ENCODE measurements at regions not wholly inside any gene's neighbourhood (a gene's known extent, or its start where the extent isn't known, plus 50 kb on each side); places are given as distances from the start of the nearest gene placed in this dataset.

DNA sequence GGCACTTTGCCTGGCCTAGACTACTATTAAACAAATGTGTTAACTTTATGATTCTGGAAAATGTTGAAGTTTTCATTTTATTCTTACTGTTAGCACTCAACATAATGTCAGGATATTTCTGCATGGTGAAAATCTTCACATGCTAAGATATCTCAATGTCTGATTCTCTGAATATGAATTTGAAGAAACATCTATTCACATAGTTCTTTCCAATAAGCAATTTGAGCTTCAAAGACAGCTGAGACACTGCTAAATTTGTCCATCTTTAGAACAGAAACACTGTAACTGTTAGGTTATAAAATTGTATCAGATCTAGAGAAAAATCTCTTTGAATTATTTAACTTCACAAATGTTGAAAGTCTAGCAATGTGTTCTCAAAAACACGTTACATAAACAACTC is 970.2 kb downstream of the PLOD2 start:
- H3K36me3 Mint-ChIP-seq (ENCODE audit: low read depth): no peaks in the 10 kb centered on the region
- POLR2A ChIA-PET: no interaction called here

GRCh38 chr3:145191543-145191942 is 969.4 kb downstream of the PLOD2 start:
- Histone ChIP-seq H3K9me3 (ENCODE audit: control insufficient read depth in 1 of 2, insufficient read depth in 1 of 2, low read length in 2 of 2) (peaks cover 0 to 4% of the 10 kb centered on the region in 2 experiments), H3K27me3 (ENCODE audit: control insufficient read depth in 1 of 2, insufficient read depth in 2 of 2, low read length in 2 of 2) (no peaks in the 10 kb centered on the region), H3K36me3 (ENCODE audit: insufficient read depth, low read length) (no peaks in the 10 kb centered on the region), H3K27ac (ENCODE audit: low read depth in 1 of 2, low read length in 2 of 2) (no peak overlapping the region), H3K4me3 (ENCODE audit: low read length) (no peak overlapping the region), H3K4me1 (ENCODE audit: insufficient read depth, low read length) (no peaks in the 10 kb centered on the region)
- H3K36me3 Mint-ChIP-seq (ENCODE audit: low read depth): no peaks in the 10 kb centered on the region
- ChIA-PET CTCF (no interaction called here), POLR2A (no interaction called here)
- no peak overlapping the region for H3K27ac Mint-ChIP-seq
- ATAC-seq (ENCODE audit: poor library complexity) (no peak), DNase-seq (no peak)
- no peaks in the 10 kb centered on the region for H3K9me3 Mint-ChIP-seq
- H3K27me3 Mint-ChIP-seq: no peaks in the 10 kb centered on the region
- H3K4me1 Mint-ChIP-seq (ENCODE audit: low read depth): no peaks in the 10 kb centered on the region
- intact Hi-C loops (cut with DNase I, micrococcal nuclease): no loop called here
- TF ChIP-seq CTCF (IDR thresholded peaks at IDR 0.05): no peak
- no peak overlapping the region for H3K4me3 Mint-ChIP-seq

More for the DNA sequence above, 970.2 kb downstream of the PLOD2 start:
- H3K27me3 Mint-ChIP-seq: no peaks in the 10 kb centered on the region
- Histone ChIP-seq H3K4me3 (ENCODE audit: low read length) (no peak overlapping the region), H3K27me3 (ENCODE audit: control insufficient read depth in 1 of 2, insufficient read depth in 2 of 2, low read length in 2 of 2) (no peaks in the 10 kb centered on the region), H3K36me3 (ENCODE audit: insufficient read depth, low read length) (no peaks in the 10 kb centered on the region), H3K27ac (ENCODE audit: low read depth in 1 of 2, low read length in 2 of 2) (no peak overlapping the region), H3K9me3 (ENCODE audit: control insufficient read depth in 1 of 2, insufficient read depth in 1 of 2, low read length in 2 of 2) (peaks cover 0 to 4% of the 10 kb centered on the region in 2 experiments), H3K4me1 (ENCODE audit: insufficient read depth, low read length) (no peaks in the 10 kb centered on the region)
- H3K4me3 Mint-ChIP-seq: no peak overlapping the region
- no peaks in the 10 kb centered on the region for H3K9me3 Mint-ChIP-seq
- no peak for ATAC-seq (ENCODE audit: poor library complexity)
- CTCF ChIA-PET: no interaction called here
- TF ChIP-seq CTCF (IDR thresholded peaks at IDR 0.05): no peak
- no peak overlapping the region for H3K27ac Mint-ChIP-seq
- DNase-seq: no peak
- no peaks in the 10 kb centered on the region for H3K4me1 Mint-ChIP-seq (ENCODE audit: low read depth)
- intact Hi-C loops (cut with DNase I, micrococcal nuclease): no loop called here

DNA sequence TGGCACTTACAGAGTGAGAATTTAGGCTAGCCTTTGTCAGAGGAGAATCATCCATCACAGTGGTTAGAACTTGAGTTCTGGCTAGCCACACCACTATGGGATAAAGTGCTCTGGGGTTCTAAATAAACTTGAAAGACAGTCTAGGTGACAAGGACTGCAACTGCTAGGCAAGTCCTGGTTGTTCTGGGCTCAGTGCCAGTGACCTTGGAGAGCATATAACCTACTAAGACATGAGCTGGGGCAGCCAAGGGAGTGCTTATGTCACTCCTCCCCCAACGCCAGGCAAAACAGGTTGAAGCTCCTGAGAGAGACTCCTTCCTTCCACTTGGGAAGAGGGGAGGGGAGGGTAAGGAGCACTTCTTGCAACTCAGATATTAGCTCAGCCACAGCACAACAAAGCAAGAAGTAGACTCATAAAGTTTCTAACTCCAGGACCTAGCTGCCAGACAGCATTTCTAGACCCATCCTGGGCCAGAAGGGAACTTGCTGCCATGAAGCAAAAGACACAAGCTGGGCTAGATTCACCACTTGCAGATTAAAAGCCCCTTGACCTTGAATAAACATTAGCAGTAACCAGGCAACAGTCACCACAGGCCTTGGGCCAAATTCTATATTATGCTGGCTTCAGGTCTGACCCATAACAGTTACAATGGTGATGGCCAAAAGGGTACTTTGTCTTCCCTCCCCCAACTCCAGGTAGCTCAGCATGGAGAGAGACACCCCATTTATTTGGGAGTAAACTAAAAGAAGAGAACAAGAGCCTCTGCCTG is 963.7 kb downstream of the PLOD2 start:
- no peaks in the 10 kb centered on the region for H3K4me1 Mint-ChIP-seq (ENCODE audit: low read depth)
- Histone ChIP-seq H3K27ac (ENCODE audit: low read depth in 1 of 2, low read length in 2 of 2) (no peak overlapping the region), H3K27me3 (ENCODE audit: control insufficient read depth in 1 of 2, insufficient read depth in 2 of 2, low read length in 2 of 2) (no peaks in the 10 kb centered on the region), H3K9me3 (ENCODE audit: control insufficient read depth in 1 of 2, insufficient read depth in 1 of 2, low read length in 2 of 2) (peaks cover 0 to 4% of the 10 kb centered on the region in 2 experiments), H3K4me3 (ENCODE audit: low read length) (no peak overlapping the region), H3K36me3 (ENCODE audit: insufficient read depth, low read length) (no peaks in the 10 kb centered on the region), H3K4me1 (ENCODE audit: insufficient read depth, low read length) (no peaks in the 10 kb centered on the region)
- H3K9me3 Mint-ChIP-seq: peaks cover 7% of the 10 kb centered on the region
- ChIA-PET CTCF (no interaction called here), POLR2A (no interaction called here)
- DNase-seq: no peak
- no peak for TF ChIP-seq CTCF (IDR thresholded peaks at IDR 0.05)
- H3K36me3 Mint-ChIP-seq (ENCODE audit: low read depth): no peaks in the 10 kb centered on the region
- ATAC-seq (ENCODE audit: poor library complexity): no peak
- H3K27me3 Mint-ChIP-seq: no peaks in the 10 kb centered on the region
- intact Hi-C loops (cut with DNase I, micrococcal nuclease): no loop called here
- no peak overlapping the region for H3K4me3 Mint-ChIP-seq
- H3K27ac Mint-ChIP-seq: no peak overlapping the region
